H54 (cell line): ENCODE measurements at regions not wholly inside any gene's neighbourhood (a gene's known extent, or its start where the extent isn't known, plus 50 kb on each side); places are given as distances from the start of the nearest gene placed in this dataset.

Experiments used
- DNase-seq: peaks from one replicate; pipeline ENCODE4 v3.0.0; 2011; ENCODE audit warnings: low spot score, mixed read lengths; ENCODE audit not compliant: insufficient read length
- FAIRE-seq: peaks from 3 replicates; lab custom pipeline; 2011; peaks lifted over from hg19 to GRCh38; lab: Jason Lieb, UNC
- POLR2A ChIP-seq: IDR thresholded peaks from 2 replicates; pipeline ENCODE4 v1.6.1; 2011; ENCODE audit warnings: low read depth, mild to moderate bottlenecking, low read length

- DNase-seq (no peak), FAIRE-seq (no peak)
- no peak for TF ChIP-seq POLR2A
Measured at GRCh38 chr17:72063262-72063661, 57.6 kb upstream of the SOX9 start.

- FAIRE-seq (no peak), DNase-seq (peak; percentile 20)
- TF ChIP-seq POLR2A = no peak
Measured at GRCh38 chr17:72063756-72064450, 56.9 kb upstream of the SOX9 start.

- TF ChIP-seq POLR2A = no peak
- no peak for FAIRE-seq
- DNase-seq = no peak
Measured at GRCh38 chr17:72064606-72065193, 56.1 kb upstream of the SOX9 start.

- no peak for FAIRE-seq
- TF ChIP-seq POLR2A = no peak
- DNase-seq = no peak
Measured at GRCh38 chr17:72065556-72065955, 55.3 kb upstream of the SOX9 start.

GRCh38 chr17:72068643-72069042 is 52.2 kb upstream of the SOX9 start:
- FAIRE-seq = no peak
- DNase-seq = no peak
- no peak for TF ChIP-seq POLR2A

- no peak for TF ChIP-seq POLR2A
- no peak for DNase-seq
- FAIRE-seq = no peak
Measured at GRCh38 chr17:72069586-72070202, 51.1 kb upstream of the SOX9 start.
